ENCODE measurements at regions not wholly inside any gene's neighbourhood (a gene's known extent, or its start where the extent isn't known, plus 50 kb on each side); places are given as distances from the start of the nearest gene placed in this dataset.

- TF ChIP-seq AGO2 (optimal IDR thresholded peaks at IDR 0.05; ENCODE audit: low read depth, low read length) (no peak), EP300 (IDR thresholded peaks at IDR 0.05; ENCODE audit: low read depth in 2 of 2, low read length in 2 of 2) (peak in 1 of 2 experiments; percentile 61; a peak in 2 of 4 replicates), EP300 (CRISPR knock-in tag; IDR thresholded peaks at IDR 0.05; ENCODE audit: borderline replicate concordance) (peak; percentile 59; the same call in 1 of the 2 replicates), BRD4 (CRISPR knock-in tag; IDR thresholded peaks at IDR 0.05) (no peak), ZNF790 (CRISPR knock-in tag; IDR thresholded peaks at IDR 0.05; ENCODE audit: borderline replicate concordance) (no peak), ZNF543 (CRISPR knock-in tag; IDR thresholded peaks at IDR 0.05) (no peak), ZNF292 (CRISPR knock-in tag; IDR thresholded peaks at IDR 0.05; ENCODE audit: borderline replicate concordance, low read depth) (peak; percentile 17; the same call in 1 of the 2 replicates), GATAD2A (CRISPR knock-in tag; IDR thresholded peaks at IDR 0.05) (peak; percentile 82), SMARCE1 (IDR thresholded peaks at IDR 0.05; ENCODE audit: borderline replicate concordance) (no peak), PRPF4 (IDR thresholded peaks at IDR 0.05; ENCODE audit: low read depth, low read length, poor library complexity, severe bottlenecking) (no peak), ZNF691 (CRISPR knock-in tag; IDR thresholded peaks at IDR 0.05; ENCODE audit: borderline replicate concordance, low read depth) (peak; percentile 84; the same call in 1 of the 2 replicates), ZNF660 (CRISPR knock-in tag; IDR thresholded peaks at IDR 0.05; ENCODE audit: borderline replicate concordance, low read depth) (no peak), EHMT2 (IDR thresholded peaks at IDR 0.05; ENCODE audit: borderline replicate concordance, low read depth, low read length) (peak; percentile 41; the same call in 1 of the 2 replicates), HNF1A (IDR thresholded peaks at IDR 0.05; ENCODE audit: low read depth) (no peak), HNF1A (CRISPR knock-in tag; IDR thresholded peaks at IDR 0.05; ENCODE audit: borderline replicate concordance) (peak; percentile 23; the same call in 1 of the 2 replicates), ZKSCAN5 (CRISPR knock-in tag; IDR thresholded peaks at IDR 0.05) (no peak), PAXIP1 (CRISPR knock-in tag; conservative IDR thresholded peaks at IDR 0.05) (peak; percentile 73; the same call in 1 of the 2 replicates), ZNF556 (CRISPR knock-in tag; IDR thresholded peaks at IDR 0.05; ENCODE audit: borderline replicate concordance) (peak; percentile 38; the same call in 1 of the 2 replicates), FOXA1 (IDR thresholded peaks at IDR 0.05) (no peak), FOXA1 (CRISPR knock-in tag; IDR thresholded peaks at IDR 0.05) (0 out of 2 replicates have a peak, but pooled peaks have one; percentile 31)
Measured at GRCh38 chr2:78967294-78967693, 58.2 kb upstream of the REG3G start (continued).

All from HepG2 (cell line).